ENCODE measurements at regions not wholly inside any gene's neighbourhood (a gene's known extent, or its start where the extent isn't known, plus 50 kb on each side); places are given as distances from the start of the nearest gene placed in this dataset.
A peak's percentile ranks its signal among the peaks of the same experiment; 100 is the strongest.

- H3K4me3 ChIP-seq (replicated peaks in 1 of 3; ENCODE audit: insufficient read depth in 1 of 3, low read depth in 1 of 3, low read length in 3 of 3), result no peak overlapping the region
- H3K4me1 ChIP-seq (ENCODE audit: control insufficient read depth, extremely low read depth, insufficient read depth, low read length), result no peaks in the 10 kb centered on the region
- no peak for FAIRE-seq
- no peaks in the 10 kb centered on the region for H3K27me3 ChIP-seq (ENCODE audit: control insufficient read depth in 2 of 2, insufficient read depth in 2 of 2, low read length in 2 of 2)
- H4K20me1 ChIP-seq (replicated peaks; ENCODE audit: control insufficient read depth, extremely low read depth, insufficient read depth, low read length), result no peaks in the 10 kb centered on the region
- H3K9ac ChIP-seq (replicated peaks; ENCODE audit: extremely low read depth, insufficient read depth, low read length), result no peak overlapping the region
- BruUV-seq (replicated peaks), result no TSS peak
- H2AFZ ChIP-seq (ENCODE audit: low read depth, low read length), result no peak overlapping the region
- no peaks in the 10 kb centered on the region for H3K9me1 ChIP-seq (replicated peaks; ENCODE audit: control insufficient read depth, extremely low read depth, insufficient read depth, low read length)
- peak; percentile 6 for DNase-seq (ENCODE audit: low read depth, low spot score)
- dilution Hi-C loops (cut with MboI; ENCODE audit: extremely low pct_ligation_motif_present, low sequenced_read_pairs), result no loop called here
- no peaks in the 10 kb centered on the region for H3K9me3 ChIP-seq (replicated peaks; ENCODE audit: control insufficient read depth, insufficient read depth, low read length)
- ChIA-PET CTCF (no interaction called here), POLR2A (no interaction called here)
- H3K4me2 ChIP-seq (ENCODE audit: insufficient read depth, low read length), result no peak overlapping the region
- H3K27ac ChIP-seq (ENCODE audit: insufficient read depth, low read depth, low read length), result no peak overlapping the region
- TF ChIP-seq GATA2 (IDR thresholded peaks at IDR 0.05; ENCODE audit: insufficient read depth, insufficient read length, low read depth, low read length) (no peak), EZH2 (IDR thresholded peaks at IDR 0.05; ENCODE audit: borderline replicate concordance, low read depth, low read length, severe bottlenecking) (no peak), POLR2AphosphoS5 (IDR thresholded peaks at IDR 0.05; ENCODE audit: insufficient read depth, low read depth, low read length) (no peak), CTCF (IDR thresholded peaks at IDR 0.05; ENCODE audit: extremely low read depth in 1 of 2, insufficient read depth in 1 of 2, low read depth in 1 of 2, low read length in 2 of 2) (no peak), MYC (IDR thresholded peaks at IDR 0.05; ENCODE audit: low read depth, low read length) (no peak), FOS (IDR thresholded peaks at IDR 0.05; ENCODE audit: borderline replicate concordance, insufficient read depth, low read length) (no peak), JUN (IDR thresholded peaks at IDR 0.05; ENCODE audit: borderline replicate concordance, insufficient read depth, insufficient read length, low read depth) (no peak), MAX (IDR thresholded peaks at IDR 0.05; ENCODE audit: insufficient read depth, insufficient read length) (no peak), POLR2A (IDR thresholded peaks at IDR 0.05; ENCODE audit: low read depth, low read length) (no peak)
- H3K36me3 ChIP-seq (ENCODE audit: control insufficient read depth in 2 of 2, extremely low read depth in 1 of 2, insufficient read depth in 2 of 2, low read length in 2 of 2), result no peaks in the 10 kb centered on the region
- intact Hi-C loops (cut with micrococcal nuclease), result no loop called here
- H3K79me2 ChIP-seq (ENCODE audit: control insufficient read depth, insufficient read depth, low read length), result no peaks in the 10 kb centered on the region
These were observed 606.9 kb downstream of the NUF2 start for GRCh38 chr1:163928651-163929050.
